Liver (tissue), 8 donors: ENCODE measurements at regions not wholly inside any gene's neighbourhood (a gene's known extent, or its start where the extent isn't known, plus 50 kb on each side); places are given as distances from the start of the nearest gene placed in this dataset.

Experiments used
- DNase-seq: peaks from one replicate; pipeline ENCODE4 v3.0.0-alpha.2; 2017; ENCODE audit warnings: low spot score
- H3K27ac ChIP-seq, 2 donors: one replicate each; pipeline ENCODE4 v1.7.0; 2013; ENCODE audit warnings: inconsistent platforms in 2 of 2, low read length in 2 of 2, control low read depth in 1 of 2, low read depth in 1 of 2, mild to moderate bottlenecking in 1 of 2
- H3K27me3 ChIP-seq, 4 donors: one replicate each; pipeline versions ENCODE4 v1.6.1 to v1.7.0; 2013; ENCODE audit warnings: low read length in 3 of 4, inconsistent platforms in 1 of 4, mild to moderate bottlenecking in 1 of 4, moderate library complexity in 1 of 4; ENCODE audit not compliant: control insufficient read depth in 4 of 4, insufficient read depth in 4 of 4
- H3K36me3 ChIP-seq, 4 donors: one replicate each; pipeline versions ENCODE4 v1.6.1 to v1.7.0; 2013; ENCODE audit warnings: low read length in 3 of 4, mild to moderate bottlenecking in 3 of 4, low read depth in 1 of 4, moderate library complexity in 1 of 4; ENCODE audit not compliant: control insufficient read depth in 4 of 4, insufficient read depth in 3 of 4
- H3K4me1 ChIP-seq, 4 donors: one replicate each; pipeline versions ENCODE4 v1.6.1 to v1.7.0; 2013; ENCODE audit warnings: low read length in 3 of 4, mild to moderate bottlenecking in 3 of 4, moderate library complexity in 1 of 4; ENCODE audit not compliant: control insufficient read depth in 4 of 4, insufficient read depth in 4 of 4
- H3K4me3 ChIP-seq, 3 donors: one replicate each; pipeline versions ENCODE4 v1.6.1 to v1.7.0; 2013; ENCODE audit warnings: low read length in 3 of 3, control low read depth in 1 of 3, low read depth in 1 of 3, mild to moderate bottlenecking in 1 of 3
- H3K9ac ChIP-seq, 2 donors: one replicate each; pipeline ENCODE4 v1.7.0; 2013; ENCODE audit warnings: low read length in 2 of 2, mild to moderate bottlenecking in 2 of 2, moderate library complexity in 2 of 2, control low read depth in 1 of 2, low read depth in 1 of 2
- H3K9me3 ChIP-seq, 4 donors: one replicate each; pipeline versions ENCODE4 v1.6.1 to v1.7.0; 2013; ENCODE audit warnings: low read length in 3 of 4; ENCODE audit not compliant: control insufficient read depth in 4 of 4
- EGR1 ChIP-seq, 2 donors: IDR thresholded peaks; 2 replicates each; pipeline ENCODE4 v1.6.1; 2016 to 2018; ENCODE audit warnings: antibody characterized with exemption in 2 of 2, low read depth in 2 of 2
- FOXA1 ChIP-seq: IDR thresholded peaks from 2 replicates; pipeline ENCODE4 v1.6.1; 2016; ENCODE audit warnings: antibody characterized with exemption
- FOXA2 ChIP-seq: IDR thresholded peaks from 2 replicates; pipeline ENCODE4 v1.6.1; 2016; ENCODE audit warnings: antibody characterized with exemption
- GABPA ChIP-seq, 2 donors: IDR thresholded peaks in 1 of 2; conservative IDR thresholded peaks in 1 of 2; 2 replicates each; pipeline ENCODE4 v1.6.1; 2016; ENCODE audit warnings: antibody characterized with exemption in 2 of 2, mild to moderate bottlenecking in 1 of 2, moderate library complexity in 1 of 2
- HNF4A ChIP-seq, 2 donors: conservative IDR thresholded peaks; 2 replicates each; pipeline ENCODE4 v1.6.1; 2016; ENCODE audit warnings: antibody characterized with exemption in 2 of 2, mild to moderate bottlenecking in 2 of 2
- HNF4G ChIP-seq: IDR thresholded peaks from 2 replicates; pipeline ENCODE4 v1.6.1; 2016; ENCODE audit warnings: antibody characterized with exemption
- JUND ChIP-seq, 2 donors: IDR thresholded peaks; 2 replicates each; pipeline ENCODE4 v1.6.1; 2016; ENCODE audit warnings: antibody characterized with exemption in 2 of 2
- NR2F2 ChIP-seq: IDR thresholded peaks from 2 replicates; pipeline ENCODE4 v1.6.1; 2016; ENCODE audit warnings: antibody characterized with exemption
- RAD21 ChIP-seq, 2 donors: IDR thresholded peaks; 2 replicates each; pipeline ENCODE4 v1.6.1; 2016; ENCODE audit warnings: antibody characterized with exemption in 2 of 2, mild to moderate bottlenecking in 2 of 2
- RXRA ChIP-seq, 2 donors: IDR thresholded peaks; 2 replicates each; pipeline ENCODE4 v1.6.1; 2017 to 2018; ENCODE audit warnings: antibody characterized with exemption in 2 of 2, mild to moderate bottlenecking in 1 of 2
- SP1 ChIP-seq: IDR thresholded peaks from 2 replicates; pipeline ENCODE4 v1.6.1; 2018; ENCODE audit warnings: antibody characterized with exemption, mild to moderate bottlenecking
- TAF1 ChIP-seq: conservative IDR thresholded peaks from 2 replicates; pipeline ENCODE4 v1.6.1; 2016; ENCODE audit warnings: antibody characterized with exemption, mild to moderate bottlenecking
- YY1 ChIP-seq: IDR thresholded peaks from 2 replicates; pipeline ENCODE4 v1.6.1; 2016; ENCODE audit warnings: antibody characterized with exemption, mild to moderate bottlenecking
- WGBS: extraction: QIAGEN DNeasy Blood & Tissue Kit; methylation state at CpG from one replicate; pipeline ENCODE4 v1.1.7; 2013; 5-methylcytosine and 5-hydroxymethylcytosine counted together
- TF ChIP-seq, protein P1 (sequence below): IDR thresholded peaks from 2 replicates; pipeline ENCODE4 v1.6.1; 2016; ENCODE audit warnings: antibody characterized with exemption
- TF ChIP-seq, protein P2 (sequence below): fragments of 150-350 bp; IDR thresholded peaks from 2 replicates; pipeline ENCODE4 v1.5.1; 2017; ENCODE audit warnings: improper control_type of control experiment, low read depth, low read length; ENCODE audit not compliant: missing input control
- TF ChIP-seq, protein P3 (sequence below): IDR thresholded peaks from 2 replicates; pipeline ENCODE4 v1.6.1; 2016; ENCODE audit warnings: antibody characterized with exemption, mild to moderate bottlenecking
- TF ChIP-seq, protein P4 (sequence below): IDR thresholded peaks from 2 replicates; pipeline ENCODE4 v1.6.1; 2016; ENCODE audit warnings: antibody characterized with exemption
- TF ChIP-seq, protein P5 (sequence below): IDR thresholded peaks from 2 replicates; pipeline ENCODE4 v1.6.1; 2016; ENCODE audit warnings: antibody characterized with exemption
- donor health status: healthy.
- donor health status: healthy.
- donor health status: healthy.
- donor health status: healthy.
- donor health status: healthy.

DNA sequence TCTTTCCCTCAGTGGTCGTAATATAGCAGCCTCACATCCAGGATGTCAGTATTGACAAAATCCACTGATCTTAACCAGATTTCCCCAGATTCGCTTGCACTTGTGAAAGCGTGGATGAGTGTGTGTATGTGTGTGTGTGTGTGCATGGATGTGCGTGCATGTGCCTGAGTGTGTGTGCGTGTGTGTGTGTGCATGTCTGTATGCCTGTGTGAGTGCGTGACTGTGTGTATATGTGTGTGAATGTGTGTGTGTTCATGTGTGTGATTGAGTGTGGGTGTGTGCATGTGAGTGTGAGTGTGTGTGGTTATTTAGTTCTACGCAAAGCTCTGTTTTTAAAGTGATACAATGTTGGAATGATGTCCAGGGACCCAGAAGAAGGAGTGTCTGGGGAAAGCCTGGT, 723.2 kb downstream of the BRD1 start:
- H3K4me3 ChIP-seq = no peak overlapping the region
- TF ChIP-seq HNF4G (no peak), JUND (IDR thresholded peaks at IDR 0.05) (no peak), HNF4A (conservative IDR thresholded peaks at IDR 0.05) (no peak), TAF1 (no peak), YY1 (no peak), EGR1 (IDR thresholded peaks at IDR 0.05; ENCODE audit: low read depth in 2 of 2) (no peak), RXRA (IDR thresholded peaks at IDR 0.05) (no peak), NR2F2 (no peak), GABPA (IDR thresholded peaks at IDR 0.05 in 1 of 2, conservative IDR thresholded peaks at IDR 0.05 in 1 of 2) (no peak), RAD21 (IDR thresholded peaks at IDR 0.05) (no peak), FOXA1 (no peak), SP1 (no peak), FOXA2 (no peak)
- TF ChIP-seq, protein P1, sequence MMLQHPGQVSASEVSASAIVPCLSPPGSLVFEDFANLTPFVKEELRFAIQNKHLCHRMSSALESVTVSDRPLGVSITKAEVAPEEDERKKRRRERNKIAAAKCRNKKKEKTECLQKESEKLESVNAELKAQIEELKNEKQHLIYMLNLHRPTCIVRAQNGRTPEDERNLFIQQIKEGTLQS = no peak
- TF ChIP-seq, protein P2, sequence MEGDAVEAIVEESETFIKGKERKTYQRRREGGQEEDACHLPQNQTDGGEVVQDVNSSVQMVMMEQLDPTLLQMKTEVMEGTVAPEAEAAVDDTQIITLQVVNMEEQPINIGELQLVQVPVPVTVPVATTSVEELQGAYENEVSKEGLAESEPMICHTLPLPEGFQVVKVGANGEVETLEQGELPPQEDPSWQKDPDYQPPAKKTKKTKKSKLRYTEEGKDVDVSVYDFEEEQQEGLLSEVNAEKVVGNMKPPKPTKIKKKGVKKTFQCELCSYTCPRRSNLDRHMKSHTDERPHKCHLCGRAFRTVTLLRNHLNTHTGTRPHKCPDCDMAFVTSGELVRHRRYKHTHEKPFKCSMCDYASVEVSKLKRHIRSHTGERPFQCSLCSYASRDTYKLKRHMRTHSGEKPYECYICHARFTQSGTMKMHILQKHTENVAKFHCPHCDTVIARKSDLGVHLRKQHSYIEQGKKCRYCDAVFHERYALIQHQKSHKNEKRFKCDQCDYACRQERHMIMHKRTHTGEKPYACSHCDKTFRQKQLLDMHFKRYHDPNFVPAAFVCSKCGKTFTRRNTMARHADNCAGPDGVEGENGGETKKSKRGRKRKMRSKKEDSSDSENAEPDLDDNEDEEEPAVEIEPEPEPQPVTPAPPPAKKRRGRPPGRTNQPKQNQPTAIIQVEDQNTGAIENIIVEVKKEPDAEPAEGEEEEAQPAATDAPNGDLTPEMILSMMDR = no peak
- TF ChIP-seq, protein P3, sequence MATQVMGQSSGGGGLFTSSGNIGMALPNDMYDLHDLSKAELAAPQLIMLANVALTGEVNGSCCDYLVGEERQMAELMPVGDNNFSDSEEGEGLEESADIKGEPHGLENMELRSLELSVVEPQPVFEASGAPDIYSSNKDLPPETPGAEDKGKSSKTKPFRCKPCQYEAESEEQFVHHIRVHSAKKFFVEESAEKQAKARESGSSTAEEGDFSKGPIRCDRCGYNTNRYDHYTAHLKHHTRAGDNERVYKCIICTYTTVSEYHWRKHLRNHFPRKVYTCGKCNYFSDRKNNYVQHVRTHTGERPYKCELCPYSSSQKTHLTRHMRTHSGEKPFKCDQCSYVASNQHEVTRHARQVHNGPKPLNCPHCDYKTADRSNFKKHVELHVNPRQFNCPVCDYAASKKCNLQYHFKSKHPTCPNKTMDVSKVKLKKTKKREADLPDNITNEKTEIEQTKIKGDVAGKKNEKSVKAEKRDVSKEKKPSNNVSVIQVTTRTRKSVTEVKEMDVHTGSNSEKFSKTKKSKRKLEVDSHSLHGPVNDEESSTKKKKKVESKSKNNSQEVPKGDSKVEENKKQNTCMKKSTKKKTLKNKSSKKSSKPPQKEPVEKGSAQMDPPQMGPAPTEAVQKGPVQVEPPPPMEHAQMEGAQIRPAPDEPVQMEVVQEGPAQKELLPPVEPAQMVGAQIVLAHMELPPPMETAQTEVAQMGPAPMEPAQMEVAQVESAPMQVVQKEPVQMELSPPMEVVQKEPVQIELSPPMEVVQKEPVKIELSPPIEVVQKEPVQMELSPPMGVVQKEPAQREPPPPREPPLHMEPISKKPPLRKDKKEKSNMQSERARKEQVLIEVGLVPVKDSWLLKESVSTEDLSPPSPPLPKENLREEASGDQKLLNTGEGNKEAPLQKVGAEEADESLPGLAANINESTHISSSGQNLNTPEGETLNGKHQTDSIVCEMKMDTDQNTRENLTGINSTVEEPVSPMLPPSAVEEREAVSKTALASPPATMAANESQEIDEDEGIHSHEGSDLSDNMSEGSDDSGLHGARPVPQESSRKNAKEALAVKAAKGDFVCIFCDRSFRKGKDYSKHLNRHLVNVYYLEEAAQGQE = no peak
- TF ChIP-seq, protein P4, sequence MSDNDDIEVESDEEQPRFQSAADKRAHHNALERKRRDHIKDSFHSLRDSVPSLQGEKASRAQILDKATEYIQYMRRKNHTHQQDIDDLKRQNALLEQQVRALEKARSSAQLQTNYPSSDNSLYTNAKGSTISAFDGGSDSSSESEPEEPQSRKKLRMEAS = no peak
- TF ChIP-seq, protein P5, sequence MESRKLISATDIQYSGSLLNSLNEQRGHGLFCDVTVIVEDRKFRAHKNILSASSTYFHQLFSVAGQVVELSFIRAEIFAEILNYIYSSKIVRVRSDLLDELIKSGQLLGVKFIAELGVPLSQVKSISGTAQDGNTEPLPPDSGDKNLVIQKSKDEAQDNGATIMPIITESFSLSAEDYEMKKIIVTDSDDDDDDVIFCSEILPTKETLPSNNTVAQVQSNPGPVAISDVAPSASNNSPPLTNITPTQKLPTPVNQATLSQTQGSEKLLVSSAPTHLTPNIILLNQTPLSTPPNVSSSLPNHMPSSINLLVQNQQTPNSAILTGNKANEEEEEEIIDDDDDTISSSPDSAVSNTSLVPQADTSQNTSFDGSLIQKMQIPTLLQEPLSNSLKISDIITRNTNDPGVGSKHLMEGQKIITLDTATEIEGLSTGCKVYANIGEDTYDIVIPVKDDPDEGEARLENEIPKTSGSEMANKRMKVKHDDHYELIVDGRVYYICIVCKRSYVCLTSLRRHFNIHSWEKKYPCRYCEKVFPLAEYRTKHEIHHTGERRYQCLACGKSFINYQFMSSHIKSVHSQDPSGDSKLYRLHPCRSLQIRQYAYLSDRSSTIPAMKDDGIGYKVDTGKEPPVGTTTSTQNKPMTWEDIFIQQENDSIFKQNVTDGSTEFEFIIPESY = no peak
- H3K27ac ChIP-seq = no peak overlapping the region
- DNase-seq = no peak
- no peaks in the 10 kb centered on the region for H3K9me3 ChIP-seq
- H3K36me3 ChIP-seq = no peaks in the 10 kb centered on the region
- no peaks in the 10 kb centered on the region for H3K4me1 ChIP-seq
- WGBS = 84% methylated on average over 7 of the region's 7 CpGs
- peaks cover 0 to 10% (median 3%) of the 10 kb centered on the region in 4 donors for H3K27me3 ChIP-seq
- H3K9ac ChIP-seq = no peak overlapping the region
